Mesenchymal stem cell (in vitro differentiated cells and primary cell): ENCODE measurements at regions not wholly inside any gene's neighbourhood (a gene's known extent, or its start where the extent isn't known, plus 50 kb on each side); places are given as distances from the start of the nearest gene placed in this dataset.

ENCODE experiments used
- DNase-seq: peaks from one replicate; pipeline ENCODE4 v3.0.0-alpha.2; 2013
- H2AFZ ChIP-seq: one replicate; pipeline ENCODE4 v1.6.1; 2013; ENCODE audit warnings: low read depth, mild to moderate bottlenecking, control low read depth, inconsistent platforms, low read length, moderate library complexity
- H2AK5ac ChIP-seq: 2 replicates; pipeline ENCODE4 v1.6.1; 2013; ENCODE audit warnings: low read length, moderate library complexity, mild to moderate bottlenecking, inconsistent platforms; ENCODE audit not compliant: severe bottlenecking
- H2BK120ac ChIP-seq: one replicate; pipeline ENCODE4 v1.6.1; 2013; ENCODE audit warnings: low read depth, mild to moderate bottlenecking, inconsistent platforms, low read length, moderate library complexity
- H2BK12ac ChIP-seq, 2 experiments: one replicate each; pipeline ENCODE4 v1.6.1; 2013; ENCODE audit warnings: inconsistent platforms in 2 of 2, low read length in 2 of 2, mild to moderate bottlenecking in 2 of 2, moderate library complexity in 2 of 2, control low read depth in 1 of 2
- H2BK15ac ChIP-seq: one replicate; pipeline ENCODE4 v1.6.1; 2013; ENCODE audit warnings: mild to moderate bottlenecking, low read depth, inconsistent platforms; ENCODE audit not compliant: poor library complexity, severe bottlenecking
- H2BK5ac ChIP-seq: 2 replicates; pipeline ENCODE4 v1.6.1; 2013; ENCODE audit warnings: low read depth, mild to moderate bottlenecking, low read length, control low read depth, inconsistent platforms; ENCODE audit not compliant: poor library complexity, severe bottlenecking
- H3K14ac ChIP-seq, 2 experiments: one replicate each; pipeline ENCODE4 v1.6.1; 2013; ENCODE audit warnings: inconsistent platforms in 2 of 2, low read length in 2 of 2, control low read depth in 1 of 2, mild to moderate bottlenecking in 1 of 2, moderate library complexity in 1 of 2
- H3K18ac ChIP-seq, 2 experiments: one replicate each; pipeline ENCODE4 v1.6.1; 2013; ENCODE audit warnings: inconsistent platforms in 2 of 2, low read length in 2 of 2, control low read depth in 1 of 2, low read depth in 1 of 2, mild to moderate bottlenecking in 1 of 2
- H3K23ac ChIP-seq, 2 experiments: one replicate each; pipeline ENCODE4 v1.6.1; 2013; ENCODE audit warnings: inconsistent platforms in 2 of 2, low read length in 2 of 2, mild to moderate bottlenecking in 2 of 2, moderate library complexity in 2 of 2, control low read depth in 1 of 2
- H3K27ac ChIP-seq: 2 replicates; pipeline ENCODE4 v1.5.1; 2013; ENCODE audit warnings: mild to moderate bottlenecking, moderate library complexity, low read length, control low read depth, inconsistent platforms; ENCODE audit not compliant: poor library complexity, severe bottlenecking
- H3K27me3 ChIP-seq, 2 experiments: 2 replicates each; pipeline versions ENCODE4 v1.6.1 to v1.7.0; 2013; ENCODE audit warnings: low read length in 2 of 2, mild to moderate bottlenecking in 2 of 2, moderate library complexity in 2 of 2, control low read depth in 1 of 2, inconsistent platforms in 1 of 2; ENCODE audit not compliant: control insufficient read depth in 1 of 2, insufficient read depth in 1 of 2
- H3K36me3 ChIP-seq, 2 experiments: 2 replicates each; pipeline versions ENCODE4 v1.6.1 to v1.7.0; 2013; ENCODE audit warnings: low read length in 2 of 2, control low read depth in 1 of 2, inconsistent platforms in 1 of 2, low read depth in 1 of 2, mild to moderate bottlenecking in 1 of 2; ENCODE audit not compliant: insufficient read depth in 2 of 2, control insufficient read depth in 1 of 2
- H3K4ac ChIP-seq, 2 experiments: one replicate each; pipeline ENCODE4 v1.6.1; 2013; ENCODE audit warnings: inconsistent platforms in 2 of 2, low read length in 2 of 2, mild to moderate bottlenecking in 2 of 2, moderate library complexity in 2 of 2, control low read depth in 1 of 2, low read depth in 1 of 2
- H3K4me1 ChIP-seq: 2 replicates; pipeline ENCODE4 v1.6.1; 2013; ENCODE audit warnings: low read depth, low read length, control low read depth; ENCODE audit not compliant: control insufficient read depth, insufficient read depth
- H3K4me2 ChIP-seq: 2 replicates; pipeline ENCODE4 v1.6.1; 2013; ENCODE audit warnings: low read length, mild to moderate bottlenecking, inconsistent platforms; ENCODE audit not compliant: poor library complexity, severe bottlenecking
- H3K4me3 ChIP-seq, 2 experiments: 2 replicates each; pipeline versions ENCODE4 v1.5.1 to v1.7.0; 2013; ENCODE audit warnings: low read length in 2 of 2, mild to moderate bottlenecking in 2 of 2, control low read depth in 1 of 2, low read depth in 1 of 2; ENCODE audit not compliant: insufficient read depth in 1 of 2
- H3K79me1 ChIP-seq: replicated peaks from 2 replicates; pipeline ENCODE4 v1.6.1; 2013; ENCODE audit warnings: mild to moderate bottlenecking, control low read depth, low read length, inconsistent platforms; ENCODE audit not compliant: poor library complexity, severe bottlenecking
- H3K9ac ChIP-seq: 2 replicates; pipeline ENCODE4 v1.7.0; 2013; ENCODE audit warnings: mild to moderate bottlenecking, low read length, moderate library complexity
- H3K9me3 ChIP-seq: 2 replicates; pipeline ENCODE4 v1.7.0; 2013; ENCODE audit warnings: mild to moderate bottlenecking, low read length; ENCODE audit not compliant: control insufficient read depth
- H4K8ac ChIP-seq: one replicate; pipeline ENCODE4 v1.6.1; 2013; ENCODE audit warnings: inconsistent platforms, mild to moderate bottlenecking, low read length, moderate library complexity
- H4K91ac ChIP-seq: one replicate; pipeline ENCODE4 v1.6.1; 2013; ENCODE audit warnings: mild to moderate bottlenecking, low read length, inconsistent platforms
- WGBS: methylation state at CpG from one replicate; pipeline ENCODE4 v1.1.7; 2013; ENCODE audit warnings: mixed read lengths; 5-methylcytosine and 5-hydroxymethylcytosine counted together

DNA sequence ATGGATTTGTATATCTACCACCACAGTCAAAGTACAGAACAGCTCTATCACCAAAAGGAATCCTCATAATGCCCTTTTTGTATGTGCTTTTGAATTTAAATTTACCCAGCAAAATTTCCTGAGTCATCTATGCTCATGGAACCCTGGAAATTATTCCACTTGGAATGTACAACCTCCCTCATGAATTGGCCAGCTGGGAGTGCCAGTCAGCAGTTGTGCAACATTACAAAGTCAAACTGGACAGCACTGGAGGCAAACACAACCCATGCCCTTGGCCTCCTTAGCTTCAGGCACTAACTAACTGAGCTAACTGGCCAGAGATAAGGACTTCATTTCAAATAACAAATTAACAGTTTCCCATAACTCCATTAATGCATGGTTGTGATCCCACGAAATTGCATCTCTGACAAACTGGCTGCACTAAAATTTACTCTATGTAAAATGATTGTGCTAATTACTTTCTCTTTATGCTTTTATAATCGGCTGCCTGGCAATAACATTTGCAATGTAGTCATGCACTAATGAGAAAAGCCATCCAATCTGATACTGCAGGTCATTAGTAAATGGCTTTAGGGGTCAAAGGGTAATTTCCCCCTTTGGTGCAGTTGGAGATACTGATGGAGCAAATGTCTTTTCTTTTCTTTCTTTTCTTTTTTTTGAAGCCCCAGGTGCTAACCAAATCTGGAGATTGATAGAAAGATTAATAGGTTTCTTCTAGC, 270.5 kb downstream of the ACTR3 start:
- Histone ChIP-seq H3K9me3 (no peaks in the 10 kb centered on the region), H2BK120ac (no peak overlapping the region), H3K79me1 (no peaks in the 10 kb centered on the region), H3K4me1 (no peaks in the 10 kb centered on the region), H3K4me3 (no peak overlapping the region), H3K36me3 (no peaks in the 10 kb centered on the region), H3K9ac (no peak overlapping the region), H3K27me3 (no peaks in the 10 kb centered on the region), H2BK15ac (no peak overlapping the region), H3K4me2 (no peak overlapping the region), H3K23ac (no peak overlapping the region), H3K14ac (no peak overlapping the region), H2BK5ac (no peak overlapping the region), H3K18ac (no peak overlapping the region), H4K8ac (no peak overlapping the region), H2BK12ac (no peak overlapping the region), H2AFZ (no peak overlapping the region), H3K27ac (no peak overlapping the region), H2AK5ac (no peak overlapping the region), H4K91ac (no peak overlapping the region), H3K4ac (no peak overlapping the region)
- no peak for DNase-seq
- 36% methylated on average over 2 of the region's 2 CpGs for WGBS

DNA sequence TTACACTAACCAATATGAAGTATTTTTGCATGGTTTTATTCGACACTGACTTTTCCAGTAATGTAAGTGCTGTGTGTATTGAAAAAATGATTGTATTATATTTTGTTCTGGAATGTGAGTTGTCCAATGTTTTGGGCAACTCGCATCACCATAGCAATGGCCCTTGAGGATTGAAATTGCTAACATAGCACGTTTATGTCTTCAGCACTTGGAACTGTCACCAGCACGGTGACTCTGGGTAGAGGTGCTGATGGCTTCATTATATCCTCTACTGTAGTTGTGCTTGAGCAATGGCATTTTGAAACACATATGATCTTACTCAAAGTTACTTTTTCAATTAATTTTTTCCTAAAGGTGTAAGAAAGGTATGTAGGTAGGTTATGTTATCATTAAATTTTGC, 271.5 kb downstream of the ACTR3 start:
- no peak overlapping the region for H3K18ac ChIP-seq
- H2BK15ac ChIP-seq, result no peak overlapping the region
- no peaks in the 10 kb centered on the region for H3K4me1 ChIP-seq
- no peaks in the 10 kb centered on the region for H3K79me1 ChIP-seq
- no peak overlapping the region for H4K8ac ChIP-seq
- 62% methylated on average over 3 of the region's 4 CpGs for WGBS
- no peak overlapping the region for H3K23ac ChIP-seq
- H3K36me3 ChIP-seq, result no peaks in the 10 kb centered on the region
- H3K14ac ChIP-seq, result no peak overlapping the region
- H3K27me3 ChIP-seq, result no peaks in the 10 kb centered on the region
- H3K4me3 ChIP-seq, result no peak overlapping the region
- no peak overlapping the region for H3K27ac ChIP-seq
- no peaks in the 10 kb centered on the region for H3K9me3 ChIP-seq
- no peak overlapping the region for H3K4ac ChIP-seq
- H2BK120ac ChIP-seq, result no peak overlapping the region
- no peak overlapping the region for H2BK5ac ChIP-seq
- no peak overlapping the region for H2AFZ ChIP-seq
- no peak overlapping the region for H2AK5ac ChIP-seq
- H3K4me2 ChIP-seq, result no peak overlapping the region
- no peak overlapping the region for H2BK12ac ChIP-seq
- no peak for DNase-seq
- H3K9ac ChIP-seq, result no peak overlapping the region
- no peak overlapping the region for H4K91ac ChIP-seq

DNA sequence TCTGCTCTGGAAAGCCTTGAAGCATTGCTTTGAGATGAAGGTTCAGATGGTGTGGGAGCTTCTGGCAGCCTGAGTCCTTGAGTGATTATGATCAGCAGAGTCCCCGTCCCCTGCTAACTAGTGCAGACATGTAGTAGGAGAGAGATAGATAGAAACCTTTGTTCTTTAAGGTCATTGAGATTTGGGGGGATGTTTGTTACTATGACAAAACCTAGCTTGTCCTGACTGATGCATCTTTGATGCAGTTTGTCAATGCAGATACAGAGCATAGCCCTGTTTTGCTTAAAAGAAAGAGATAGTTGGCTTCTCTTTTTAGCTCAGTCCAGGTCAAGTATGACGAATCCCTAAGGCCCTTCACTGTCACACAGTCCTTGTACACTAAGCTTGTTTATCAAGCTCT, 274.6 kb upstream of the DPP10 start:
- no peak overlapping the region for H3K23ac ChIP-seq
- no peak overlapping the region for H4K91ac ChIP-seq
- no peak overlapping the region for H2BK12ac ChIP-seq
- no peak overlapping the region for H2AK5ac ChIP-seq
- H2AFZ ChIP-seq, result no peak overlapping the region
- no peak for DNase-seq
- no peak overlapping the region for H3K4me2 ChIP-seq
- WGBS, result 54% methylated on average over 2 of the region's 2 CpGs
- no peak overlapping the region for H3K18ac ChIP-seq
- no peaks in the 10 kb centered on the region for H3K9me3 ChIP-seq
- H2BK120ac ChIP-seq, result no peak overlapping the region
- no peaks in the 10 kb centered on the region for H3K36me3 ChIP-seq
- no peaks in the 10 kb centered on the region for H3K27me3 ChIP-seq
- no peaks in the 10 kb centered on the region for H3K79me1 ChIP-seq
- H3K27ac ChIP-seq, result no peak overlapping the region
- H3K14ac ChIP-seq, result no peak overlapping the region
- H3K4me3 ChIP-seq, result no peak overlapping the region
- H2BK5ac ChIP-seq, result no peak overlapping the region
- H3K9ac ChIP-seq, result no peak overlapping the region
- no peak overlapping the region for H2BK15ac ChIP-seq
- H3K4ac ChIP-seq, result no peak overlapping the region
- no peaks in the 10 kb centered on the region for H3K4me1 ChIP-seq
- H4K8ac ChIP-seq, result no peak overlapping the region

DNA sequence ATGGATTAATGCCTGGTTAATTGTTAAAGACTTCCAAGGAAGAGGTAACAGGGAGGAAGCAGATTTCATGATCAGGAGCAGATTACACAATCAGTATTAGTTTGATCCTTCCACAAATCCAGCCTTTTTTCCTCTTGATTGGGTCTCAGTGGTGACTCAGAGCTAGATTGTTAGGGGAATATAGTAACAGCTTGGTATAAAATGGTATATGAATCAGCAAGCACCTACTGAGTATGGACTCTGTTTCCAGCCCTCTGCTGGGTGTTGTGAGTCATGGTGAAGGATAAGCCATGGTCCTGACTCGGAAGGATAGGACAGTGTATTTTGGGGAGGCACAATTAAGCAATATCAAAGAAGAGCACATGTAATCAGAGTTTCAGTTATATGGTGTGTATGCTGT, 272.4 kb upstream of the DPP10 start:
- H2AK5ac ChIP-seq, result no peak overlapping the region
- H2AFZ ChIP-seq, result no peak overlapping the region
- no peak overlapping the region for H3K9ac ChIP-seq

More for the DNA sequence above, 272.4 kb upstream of the DPP10 start:
- 73% methylated on average over 1 of the region's 1 CpG for WGBS
- Histone ChIP-seq H3K4me1 (no peaks in the 10 kb centered on the region), H2BK5ac (no peak overlapping the region), H3K9me3 (no peaks in the 10 kb centered on the region), H3K18ac (no peak overlapping the region), H3K23ac (no peak overlapping the region), H3K4me3 (no peak overlapping the region), H2BK120ac (no peak overlapping the region), H2BK12ac (no peak overlapping the region), H3K4ac (no peak overlapping the region), H3K14ac (no peak overlapping the region), H2BK15ac (no peak overlapping the region), H3K79me1 (no peaks in the 10 kb centered on the region), H3K4me2 (no peak overlapping the region), H3K27ac (no peak overlapping the region), H3K36me3 (no peaks in the 10 kb centered on the region), H4K91ac (no peak overlapping the region), H3K27me3 (no peaks in the 10 kb centered on the region), H4K8ac (no peak overlapping the region)
- DNase-seq, result no peak
